ENCODE measurements at regions not wholly inside any gene's neighbourhood (a gene's known extent, or its start where the extent isn't known, plus 50 kb on each side); places are given as distances from the start of the nearest gene placed in this dataset.

GRCh38 chr4:96839441-96839840, 999.5 kb downstream of the PDHA2 start:
- DNase-seq = no peak

DNA sequence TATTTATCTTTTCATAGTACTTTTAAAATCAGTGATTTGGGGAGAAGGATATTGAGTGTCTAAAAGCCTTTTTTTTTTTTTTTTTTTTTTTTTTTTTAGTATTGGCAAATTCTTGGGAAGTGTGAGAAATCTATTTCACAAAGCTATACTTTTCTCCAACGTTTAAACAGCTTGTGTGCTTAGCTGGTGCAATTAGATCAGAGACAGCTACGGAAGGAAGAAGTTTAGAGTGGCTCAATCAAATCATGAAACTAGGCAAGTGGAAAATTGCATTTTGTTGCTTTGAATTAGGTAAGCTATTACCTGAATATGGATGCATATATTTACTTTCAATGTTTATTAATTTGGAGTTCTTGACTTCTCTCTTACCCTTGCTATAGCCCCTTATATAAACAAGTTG, 1001.9 kb downstream of the PDHA2 start:
- no peak for DNase-seq

- no peak for DNase-seq
Measured at GRCh38 chr4:96844858-96845490, 1005.1 kb downstream of the PDHA2 start.

- no peak for DNase-seq
Measured at GRCh38 chr4:96845819-96846218, 1005.9 kb downstream of the PDHA2 start.

DNA sequence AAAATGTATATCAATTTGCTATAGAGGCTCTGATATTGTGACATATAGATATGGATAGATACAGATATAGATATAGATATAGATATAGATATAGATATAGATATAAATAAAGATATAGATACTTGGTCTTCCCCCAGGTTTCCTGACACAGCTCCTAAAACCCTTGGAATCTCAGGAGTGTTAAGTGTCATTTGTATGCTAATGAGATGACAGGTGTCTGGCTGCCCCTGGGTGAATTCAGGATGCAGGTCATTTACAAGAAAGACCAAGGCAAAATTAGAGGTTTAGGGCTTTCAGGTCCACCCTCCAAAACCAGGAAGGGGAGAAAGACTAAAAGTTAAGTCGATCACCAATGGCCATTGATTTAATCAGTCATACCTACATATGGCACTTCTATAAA, 1034.8 kb downstream of the PDHA2 start:
- DNase-seq = no peak

- DNase-seq = no peak
Measured at GRCh38 chr4:96879527-96879926, 1039.6 kb downstream of the PDHA2 start.

DNA sequence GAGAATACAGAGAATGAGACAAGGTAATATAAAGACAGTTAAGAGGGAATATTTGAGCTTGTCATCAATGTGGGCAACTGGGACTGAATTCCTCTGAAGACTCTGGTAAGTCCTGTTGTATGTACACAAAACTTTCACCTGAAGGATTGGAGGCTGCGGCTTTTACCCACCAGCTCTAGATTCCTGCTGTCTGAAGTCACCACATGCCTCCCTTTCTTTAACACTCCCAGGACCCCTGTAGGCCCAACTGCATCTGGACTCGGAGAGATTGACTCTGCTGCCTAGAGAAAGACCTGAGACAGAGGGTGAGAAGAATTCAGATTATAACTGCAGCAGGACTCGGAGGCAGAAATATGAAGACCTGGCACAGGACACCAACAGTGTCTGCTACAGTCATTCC, 1048.0 kb downstream of the PDHA2 start:
- no peak for DNase-seq

GRCh38 chr4:96894621-96895020, 1054.7 kb downstream of the PDHA2 start:
- DNase-seq = no peak

GRCh38 chr4:96895826-96896225, 1055.9 kb downstream of the PDHA2 start:
- no peak for DNase-seq

DNA sequence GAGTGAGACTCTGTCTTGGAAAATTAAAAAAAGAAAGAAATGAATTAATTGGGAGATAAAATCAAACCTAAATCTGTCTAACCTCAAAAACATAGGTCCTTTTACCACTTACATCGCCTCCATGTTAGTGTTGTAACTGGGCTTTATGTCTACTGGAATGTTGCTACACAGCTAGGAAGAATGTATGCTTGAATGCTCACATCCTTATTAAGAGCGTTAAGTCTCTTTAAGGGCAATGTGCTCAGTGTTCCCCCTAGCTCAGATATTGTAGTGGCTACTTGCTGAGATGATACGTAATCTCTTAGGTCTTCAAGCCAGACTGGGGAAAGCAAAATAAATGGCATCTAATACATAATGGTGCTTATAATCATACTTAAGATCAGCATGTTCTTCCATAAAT, 1072.8 kb downstream of the PDHA2 start:
- DNase-seq = no peak

- DNase-seq = no peak
Measured at GRCh38 chr4:96913441-96914080, 1073.7 kb downstream of the PDHA2 start.

DNA sequence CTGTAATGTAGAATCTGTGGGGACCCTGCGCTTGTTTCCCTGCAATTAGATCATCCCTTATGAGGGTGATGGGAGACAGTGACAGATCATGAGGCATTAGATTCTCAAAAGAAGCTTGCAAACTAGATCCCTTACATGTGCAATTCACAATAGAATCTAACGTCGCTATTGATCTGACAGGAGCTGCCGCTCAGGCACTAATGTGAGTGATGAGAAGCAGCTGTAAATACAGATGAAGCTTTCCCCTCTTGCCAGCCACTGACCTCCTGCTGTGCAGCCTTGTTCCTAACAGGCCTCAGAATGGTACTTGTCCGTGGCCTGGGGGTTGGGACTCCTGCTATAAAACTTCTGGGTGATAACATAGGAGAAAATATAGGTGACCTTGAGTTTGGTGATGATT, 1076.8 kb downstream of the PDHA2 start:
- DNase-seq = no peak

GRCh38 chr4:96936886-96937285, 1097.0 kb downstream of the PDHA2 start:
- no peak for DNase-seq

DNA sequence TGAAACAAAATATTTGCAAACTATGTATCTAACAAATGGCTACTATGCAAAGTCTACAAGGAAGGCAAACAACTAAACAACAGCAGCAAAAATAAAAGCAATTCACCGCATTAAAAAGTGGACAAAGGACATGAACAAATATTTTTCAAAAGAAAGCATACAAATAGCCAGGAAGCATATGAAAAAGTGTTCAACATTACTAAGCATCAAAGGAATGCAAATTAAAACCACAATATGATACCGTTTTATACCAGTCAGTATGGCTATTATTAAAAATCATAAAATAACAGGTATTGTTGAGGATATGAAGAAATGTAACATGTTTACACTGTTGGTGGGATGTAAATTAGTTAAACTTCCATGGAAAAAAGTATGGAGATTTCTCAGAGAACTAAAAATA, 1106.7 kb downstream of the PDHA2 start:
- no peak for DNase-seq

DNA sequence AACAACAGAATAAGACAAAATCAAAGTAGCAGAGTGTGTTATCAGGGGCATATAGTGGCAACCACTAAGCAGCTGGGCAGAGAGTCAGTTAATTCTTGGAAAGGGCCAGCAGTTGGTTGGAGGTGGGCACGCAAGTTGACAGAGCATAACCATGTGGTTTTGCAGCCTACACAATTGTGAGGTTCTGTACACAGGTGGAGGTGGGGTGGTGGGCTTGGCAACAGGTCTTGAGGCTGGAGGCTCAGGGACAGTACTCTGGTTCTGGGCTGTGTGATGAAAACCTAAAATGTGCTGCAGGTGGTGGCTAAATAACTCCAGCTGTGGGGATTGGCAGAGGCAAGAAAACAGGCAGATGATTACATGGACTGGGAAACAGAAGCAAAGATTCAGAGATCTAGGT, 1112.7 kb downstream of the PDHA2 start:
- DNase-seq = no peak

- no peak for DNase-seq
Measured at GRCh38 chr4:96955226-96955625, 1115.3 kb downstream of the PDHA2 start.

DNA sequence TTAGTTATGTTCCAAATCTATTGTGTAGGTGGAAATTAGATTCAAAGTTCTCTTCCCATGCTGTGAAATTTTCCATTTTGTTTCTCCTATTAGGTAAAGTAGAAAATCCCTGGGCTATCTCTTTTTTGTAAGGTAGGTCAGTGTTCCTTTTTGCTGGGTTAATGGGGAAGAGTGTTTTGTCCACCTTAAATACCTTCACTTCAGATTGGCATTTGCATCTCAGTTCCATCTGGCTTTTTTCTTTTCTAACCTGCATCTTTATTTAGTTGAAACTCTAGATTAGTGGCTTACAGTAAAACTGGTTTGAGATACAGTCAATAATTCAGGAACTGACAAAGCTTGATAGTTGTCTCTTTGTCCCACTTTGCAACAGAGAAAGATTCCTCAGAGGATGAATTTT, 1115.8 kb downstream of the PDHA2 start:
- DNase-seq = no peak

- no peak for DNase-seq
Measured at GRCh38 chr4:96969455-96969854, 1129.6 kb downstream of the PDHA2 start.

DNA sequence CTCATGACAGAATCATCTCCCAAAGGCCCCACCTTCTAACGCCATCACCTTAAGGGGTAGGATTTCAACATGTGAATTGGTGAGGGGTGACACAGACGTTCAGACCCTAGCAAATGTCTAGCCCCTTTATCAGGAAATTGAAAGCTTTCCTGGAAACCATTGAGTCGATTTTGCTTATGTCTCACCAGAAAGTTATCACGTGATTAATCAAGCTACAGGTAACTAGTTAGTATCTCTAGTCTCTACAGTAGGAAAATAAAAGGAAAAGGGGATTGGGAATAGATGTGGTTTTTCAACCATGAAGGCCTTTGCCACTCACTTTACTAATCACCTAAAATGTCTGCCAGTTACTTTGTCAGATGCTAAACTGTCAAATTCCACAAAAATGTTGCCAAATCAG, 1133.0 kb downstream of the PDHA2 start:
- DNase-seq = no peak

- no peak for DNase-seq
Measured at GRCh38 chr4:96974295-96974694, 1134.4 kb downstream of the PDHA2 start.

DNA sequence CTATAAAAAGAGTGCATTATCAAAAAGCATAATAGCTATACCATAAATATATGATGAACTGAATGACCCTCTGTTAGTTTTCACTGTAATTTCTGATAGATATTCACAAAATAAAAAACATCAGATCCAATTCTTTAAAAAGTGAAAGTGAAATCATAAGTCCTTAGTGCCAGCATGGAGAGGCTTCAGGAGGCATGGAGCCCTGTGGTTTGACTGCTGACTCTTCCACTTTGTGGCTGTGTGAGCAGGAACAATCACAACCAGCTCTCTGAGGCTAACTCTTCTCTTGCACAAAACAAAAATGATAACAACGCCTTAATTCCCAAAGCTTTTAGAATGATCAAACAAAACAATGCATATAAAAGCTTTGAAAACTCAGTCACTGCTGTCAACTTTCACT, 1143.9 kb downstream of the PDHA2 start:
- no peak for DNase-seq

DNA sequence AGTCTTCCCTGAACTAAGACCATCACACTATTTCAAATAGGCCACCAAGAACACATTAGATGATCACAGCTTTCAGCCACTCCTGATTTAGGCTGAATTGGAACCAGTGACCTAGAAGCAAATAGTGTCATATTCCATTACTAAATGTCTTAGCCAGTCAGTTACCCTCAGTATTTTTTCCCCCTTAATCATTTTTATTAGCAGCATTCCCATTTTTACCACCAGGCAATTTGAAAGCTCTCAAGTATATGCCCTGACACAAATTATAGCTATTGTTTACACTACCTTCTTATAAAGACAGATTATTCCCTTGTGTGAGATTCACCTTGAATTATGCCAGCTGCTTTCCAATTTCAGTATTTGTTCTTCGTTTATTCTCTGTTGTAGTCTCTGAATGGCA, 1146.9 kb downstream of the PDHA2 start:
- no peak for DNase-seq

- no peak for DNase-seq
Measured at GRCh38 chr4:96991083-96991482, 1151.2 kb downstream of the PDHA2 start.

- DNase-seq = no peak
Measured at GRCh38 chr4:96992443-96992842, 1150.8 kb downstream of the STPG2 start.

- no peak for DNase-seq
Measured at GRCh38 chr4:96993560-96993959, 1149.7 kb downstream of the STPG2 start.
